ENCODE measurements at regions not wholly inside any gene's neighbourhood (a gene's known extent, or its start where the extent isn't known, plus 50 kb on each side); places are given as distances from the start of the nearest gene placed in this dataset.

GRCh38 chr2:57692395-57692794 lies 354.2 kb upstream of the VRK2 start:
- TF ChIP-seq CTCF (IDR thresholded peaks at IDR 0.05): no peak
- no peak for TF ChIP-seq POLR2A (IDR thresholded peaks at IDR 0.05)
